Ectodermal cell (in vitro differentiated cells): ENCODE measurements at regions not wholly inside any gene's neighbourhood (a gene's known extent, or its start where the extent isn't known, plus 50 kb on each side); places are given as distances from the start of the nearest gene placed in this dataset.

ENCODE experiments used
- H3K27ac ChIP-seq: 2 replicates; pipeline ENCODE4 v1.7.0; 2013; ENCODE audit warnings: mild to moderate bottlenecking, low read depth, low read length; ENCODE audit not compliant: insufficient read depth, poor library complexity, severe bottlenecking
- H3K27me3 ChIP-seq: 2 replicates; pipeline ENCODE4 v1.7.0; 2013; ENCODE audit warnings: mild to moderate bottlenecking, low read length; ENCODE audit not compliant: insufficient read depth, control insufficient read depth, poor library complexity, severe bottlenecking
- H3K36me3 ChIP-seq: one replicate; pipeline ENCODE4 v1.7.0; 2013; ENCODE audit warnings: low read length; ENCODE audit not compliant: control insufficient read depth, insufficient read depth
- H3K4me1 ChIP-seq: one replicate; pipeline ENCODE4 v1.7.0; 2013; ENCODE audit warnings: low read length; ENCODE audit not compliant: control insufficient read depth, insufficient read depth
- H3K4me3 ChIP-seq: 2 replicates; pipeline ENCODE4 v1.7.0; 2013; ENCODE audit warnings: low read depth, low read length, control low read depth; ENCODE audit not compliant: insufficient read depth
- H3K9me3 ChIP-seq: 2 replicates; pipeline ENCODE4 v1.7.0; 2013; ENCODE audit warnings: mild to moderate bottlenecking, low read length, moderate library complexity; ENCODE audit not compliant: control insufficient read depth
- WGBS, 2 experiments: methylation state at CpG; one replicate each; pipeline ENCODE4 v1.1.7; 2013; ENCODE audit warnings: missing lambda C conversion rate in 2 of 2; 5-methylcytosine and 5-hydroxymethylcytosine counted together

DNA sequence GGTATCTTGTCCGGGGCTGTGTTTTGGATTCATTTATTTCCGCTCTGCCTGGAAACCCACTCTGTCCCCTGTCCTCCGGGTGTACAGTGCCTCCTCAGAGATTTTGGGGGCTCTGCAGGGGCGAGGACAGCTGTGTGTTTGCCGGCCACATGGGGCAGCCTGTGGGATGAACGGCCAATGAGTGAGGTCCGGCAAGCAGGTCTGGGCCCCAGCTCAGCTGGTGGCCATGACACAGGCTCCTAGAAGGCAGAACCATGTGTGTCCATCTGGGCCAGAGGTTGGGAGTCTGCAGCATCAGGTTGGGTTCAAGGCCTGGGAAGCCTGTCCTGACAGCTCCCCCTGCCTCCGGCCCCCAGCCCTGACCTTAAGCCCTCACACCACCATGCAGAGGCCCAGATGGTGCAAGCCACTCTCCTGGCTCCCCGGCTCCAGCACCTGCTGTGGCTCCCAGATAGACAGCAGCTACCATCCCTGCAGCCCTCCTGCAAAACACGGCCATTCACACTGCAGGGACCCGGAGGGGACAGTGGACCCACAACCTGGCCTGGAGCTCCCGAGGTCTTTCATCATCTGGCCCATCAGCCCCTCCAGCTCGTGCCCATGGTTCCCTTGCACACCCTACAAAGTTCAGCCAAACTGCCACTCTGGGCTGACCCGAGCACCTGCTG is 220.1 kb upstream of the C14orf180 start:
- Histone ChIP-seq H3K4me1 (no peaks in the 10 kb centered on the region), H3K4me3 (no peak overlapping the region), H3K27me3 (no peaks in the 10 kb centered on the region), H3K9me3 (no peaks in the 10 kb centered on the region), H3K27ac (no peak overlapping the region), H3K36me3 (no peaks in the 10 kb centered on the region)
- WGBS, 2 experiments: 89 to 91% methylated on average over 14 of the region's 14 CpGs

- H3K36me3 ChIP-seq: no peaks in the 10 kb centered on the region
- H3K27me3 ChIP-seq: no peaks in the 10 kb centered on the region
- 92% methylated on average over 7 of the region's 7 CpGs for WGBS, 2 experiments
- H3K9me3 ChIP-seq: no peaks in the 10 kb centered on the region
- no peak overlapping the region for H3K4me3 ChIP-seq
- no peaks in the 10 kb centered on the region for H3K4me1 ChIP-seq
- no peak overlapping the region for H3K27ac ChIP-seq
These were observed 219.6 kb upstream of the C14orf180 start for GRCh38 chr14:104359969-104360442.

- Histone ChIP-seq H3K9me3 (no peaks in the 10 kb centered on the region), H3K27ac (no peak overlapping the region), H3K36me3 (no peaks in the 10 kb centered on the region), H3K4me3 (no peak overlapping the region), H3K4me1 (no peaks in the 10 kb centered on the region), H3K27me3 (no peaks in the 10 kb centered on the region)
- 91 to 92% methylated on average over 8 of the region's 8 CpGs for WGBS, 2 experiments
These were observed 219.1 kb upstream of the C14orf180 start for GRCh38 chr14:104360501-104360900.

DNA sequence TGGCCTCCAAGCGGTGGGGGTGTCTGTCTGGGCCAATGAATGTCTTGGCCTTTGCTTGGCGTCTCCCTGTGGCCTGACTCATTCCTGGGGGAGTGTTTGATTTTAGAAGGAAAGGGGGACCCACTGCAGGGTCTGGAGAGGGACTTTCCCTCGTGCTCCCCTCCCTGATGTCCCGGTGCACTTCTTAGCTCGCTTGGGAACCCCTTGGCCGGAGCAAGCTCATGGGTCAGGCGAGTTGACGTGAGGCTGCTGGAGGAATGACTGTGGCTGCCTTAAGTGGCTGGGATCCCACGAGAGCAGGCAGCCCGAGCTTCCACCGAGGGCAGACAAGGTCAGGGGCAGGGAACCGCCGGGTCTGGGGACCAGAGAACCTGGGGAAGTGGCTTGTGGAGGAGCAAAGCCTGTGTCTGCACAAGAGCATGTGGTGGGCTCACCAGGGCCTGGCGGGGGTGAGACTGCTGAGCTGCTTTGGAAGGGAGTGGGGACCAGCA is 218.4 kb upstream of the C14orf180 start:
- no peaks in the 10 kb centered on the region for H3K4me1 ChIP-seq
- WGBS, 2 experiments: 92% methylated on average over 14 of the region's 14 CpGs
- H3K27ac ChIP-seq: no peak overlapping the region
- no peak overlapping the region for H3K4me3 ChIP-seq
- no peaks in the 10 kb centered on the region for H3K9me3 ChIP-seq
- no peaks in the 10 kb centered on the region for H3K27me3 ChIP-seq
- H3K36me3 ChIP-seq: no peaks in the 10 kb centered on the region

DNA sequence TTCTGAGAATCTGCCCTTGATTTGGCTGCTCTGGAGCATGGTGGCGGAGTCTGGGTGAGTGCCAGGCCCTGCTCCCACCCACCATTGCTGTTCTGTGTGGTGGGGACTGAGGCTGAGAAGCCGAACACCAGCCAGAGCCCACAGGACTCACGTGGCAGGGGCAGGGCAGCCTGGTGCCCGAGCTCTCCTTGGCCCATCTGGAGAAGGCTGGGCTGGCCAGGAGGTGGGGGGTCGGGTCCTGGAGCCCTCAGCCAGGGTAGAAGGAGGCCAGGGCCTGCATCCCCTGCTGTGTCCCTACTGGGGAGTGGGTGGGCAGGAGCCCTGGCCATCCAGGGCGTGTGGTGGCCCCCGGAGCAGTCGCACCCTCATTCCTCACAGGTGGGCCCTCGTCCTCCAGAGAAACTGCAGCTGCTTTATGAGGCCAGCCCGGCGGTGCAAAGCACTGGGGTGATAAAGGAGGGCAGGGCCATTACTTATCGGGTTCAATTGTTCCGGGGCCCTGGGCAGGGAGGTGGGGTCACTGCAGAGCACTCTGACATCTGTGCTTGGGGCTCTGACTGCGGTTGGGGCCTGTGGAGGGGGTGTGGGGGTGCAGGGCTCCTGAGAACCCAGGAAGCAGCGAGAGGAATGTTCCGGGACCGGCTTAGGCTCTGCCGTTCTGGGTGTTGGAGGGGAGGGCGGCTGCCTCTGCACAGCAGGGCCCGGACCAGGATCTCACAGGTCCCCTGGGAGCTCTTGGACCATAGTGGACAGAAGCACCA is 217.5 kb upstream of the C14orf180 start:
- WGBS, 2 experiments: 91 to 94% methylated on average over 20 of the region's 20 CpGs
- no peaks in the 10 kb centered on the region for H3K36me3 ChIP-seq
- no peaks in the 10 kb centered on the region for H3K27me3 ChIP-seq
- no peak overlapping the region for H3K27ac ChIP-seq
- no peaks in the 10 kb centered on the region for H3K4me1 ChIP-seq
- no peaks in the 10 kb centered on the region for H3K9me3 ChIP-seq
- no peak overlapping the region for H3K4me3 ChIP-seq

DNA sequence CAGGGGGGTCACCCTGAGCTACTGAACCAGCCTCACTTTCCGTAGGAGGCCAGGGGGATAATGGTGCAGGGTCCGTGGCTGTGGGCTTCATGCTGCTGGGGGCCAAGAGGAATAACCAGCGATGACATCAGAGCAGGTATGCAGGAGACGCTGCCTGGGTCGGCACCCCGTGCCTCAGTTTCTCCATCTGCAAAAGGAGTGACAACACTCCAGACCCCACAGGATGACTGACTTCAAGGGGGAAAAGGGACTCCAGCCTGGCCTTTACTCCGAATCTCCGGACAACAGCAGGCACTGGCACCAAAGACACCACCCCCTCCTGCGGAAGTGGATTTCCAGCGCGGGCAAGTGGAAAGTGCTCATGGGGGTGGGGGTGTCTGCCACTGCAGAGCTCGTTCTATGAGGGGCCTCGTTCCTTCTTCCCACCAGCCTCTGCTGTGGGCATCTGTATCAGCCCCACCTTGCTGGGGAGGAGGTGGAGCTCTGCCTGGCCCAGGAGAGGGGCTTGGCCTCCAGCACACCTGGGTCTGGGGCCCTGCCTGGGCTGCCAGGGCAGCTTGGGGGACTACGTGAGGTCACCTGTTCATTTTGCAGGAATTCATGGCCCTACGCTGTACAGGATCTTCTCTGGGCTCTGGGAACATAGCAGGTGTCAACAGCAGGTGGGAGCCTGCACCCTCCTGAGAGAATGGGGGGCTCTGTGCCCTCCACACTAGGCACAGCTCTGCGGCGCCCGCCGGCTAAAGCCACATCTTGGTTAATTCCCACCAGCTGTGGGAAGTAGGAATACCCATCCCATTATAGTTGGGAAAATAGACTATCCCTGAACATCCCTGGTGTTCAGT is 216.6 kb upstream of the C14orf180 start:
- Histone ChIP-seq H3K27ac (no peak overlapping the region), H3K4me1 (no peaks in the 10 kb centered on the region), H3K4me3 (no peak overlapping the region), H3K36me3 (no peaks in the 10 kb centered on the region), H3K9me3 (no peaks in the 10 kb centered on the region), H3K27me3 (no peaks in the 10 kb centered on the region)
- WGBS, 2 experiments: 90 to 95% methylated on average over 19 of the region's 19 CpGs

DNA sequence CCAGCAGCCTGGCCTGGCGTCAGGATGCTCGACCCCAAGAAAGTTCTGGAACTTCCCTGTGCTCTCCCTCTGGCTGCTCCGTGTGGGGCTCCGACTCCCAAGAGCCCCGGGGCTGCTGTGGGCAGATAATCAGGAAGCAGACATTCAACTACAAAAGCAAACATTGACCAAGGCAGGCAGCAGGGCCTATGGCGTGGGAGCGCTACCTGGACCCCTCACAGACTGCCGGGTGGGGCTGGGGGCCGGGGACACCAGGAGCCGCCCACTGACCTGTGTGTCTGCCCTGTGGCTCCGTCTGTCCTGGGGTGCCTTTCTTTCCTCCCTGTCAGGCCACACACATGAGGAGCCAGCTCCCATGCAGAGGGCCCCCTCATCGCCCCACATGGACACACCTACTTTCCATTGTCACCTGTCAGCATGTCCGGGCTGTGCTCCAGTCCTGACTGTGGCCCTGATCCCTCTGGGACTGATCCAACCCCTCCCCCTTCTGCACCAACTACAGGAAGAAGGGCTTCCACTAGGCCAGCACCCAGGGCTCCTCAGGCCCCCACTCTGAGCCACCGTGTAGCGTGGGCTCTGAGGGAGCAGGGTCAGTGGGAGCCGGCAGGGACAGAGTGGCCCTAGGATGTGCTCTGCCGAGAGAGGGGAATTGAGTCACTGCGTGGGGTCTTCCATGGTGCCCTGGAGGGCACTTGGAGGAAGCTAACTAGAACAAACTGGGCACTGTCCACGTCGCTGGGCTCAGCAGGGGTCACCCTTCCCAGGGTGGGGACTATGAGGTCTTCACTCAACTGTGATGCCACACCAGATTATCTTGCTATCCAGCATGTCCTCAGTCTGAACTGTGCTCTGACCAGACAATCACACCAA is 215.4 kb upstream of the C14orf180 start:
- WGBS, 2 experiments: 89 to 90% methylated on average over 20 of the region's 20 CpGs
- H3K9me3 ChIP-seq: no peaks in the 10 kb centered on the region
- no peaks in the 10 kb centered on the region for H3K36me3 ChIP-seq
- no peaks in the 10 kb centered on the region for H3K27me3 ChIP-seq
- no peak overlapping the region for H3K27ac ChIP-seq
- H3K4me1 ChIP-seq: peaks cover 2% of the 10 kb centered on the region
- H3K4me3 ChIP-seq: no peak overlapping the region

DNA sequence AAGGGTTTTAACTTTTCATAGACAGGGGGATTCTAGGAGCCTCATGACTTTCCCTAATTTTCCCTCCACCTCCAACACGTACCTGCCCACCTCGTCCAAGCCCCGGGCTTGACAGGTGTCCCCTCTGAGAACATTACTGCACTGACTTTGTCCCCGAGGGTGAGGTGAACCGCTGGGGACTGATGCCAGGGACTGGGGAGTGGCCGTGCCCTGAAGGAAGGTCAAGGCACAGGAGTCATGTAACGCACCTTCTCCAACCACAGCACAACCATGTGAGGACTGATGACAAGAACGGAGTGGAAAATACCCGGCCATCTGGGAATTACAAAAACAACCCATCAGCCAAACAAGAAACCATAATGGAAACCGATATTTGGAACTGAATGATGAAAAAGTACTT is 214.7 kb upstream of the C14orf180 start:
- Histone ChIP-seq H3K4me3 (no peak overlapping the region), H3K4me1 (peaks cover 9% of the 10 kb centered on the region), H3K27ac (no peak overlapping the region), H3K36me3 (no peaks in the 10 kb centered on the region), H3K27me3 (no peaks in the 10 kb centered on the region), H3K9me3 (no peaks in the 10 kb centered on the region)
- 90 to 93% methylated on average over 10 of the region's 10 CpGs for WGBS, 2 experiments

DNA sequence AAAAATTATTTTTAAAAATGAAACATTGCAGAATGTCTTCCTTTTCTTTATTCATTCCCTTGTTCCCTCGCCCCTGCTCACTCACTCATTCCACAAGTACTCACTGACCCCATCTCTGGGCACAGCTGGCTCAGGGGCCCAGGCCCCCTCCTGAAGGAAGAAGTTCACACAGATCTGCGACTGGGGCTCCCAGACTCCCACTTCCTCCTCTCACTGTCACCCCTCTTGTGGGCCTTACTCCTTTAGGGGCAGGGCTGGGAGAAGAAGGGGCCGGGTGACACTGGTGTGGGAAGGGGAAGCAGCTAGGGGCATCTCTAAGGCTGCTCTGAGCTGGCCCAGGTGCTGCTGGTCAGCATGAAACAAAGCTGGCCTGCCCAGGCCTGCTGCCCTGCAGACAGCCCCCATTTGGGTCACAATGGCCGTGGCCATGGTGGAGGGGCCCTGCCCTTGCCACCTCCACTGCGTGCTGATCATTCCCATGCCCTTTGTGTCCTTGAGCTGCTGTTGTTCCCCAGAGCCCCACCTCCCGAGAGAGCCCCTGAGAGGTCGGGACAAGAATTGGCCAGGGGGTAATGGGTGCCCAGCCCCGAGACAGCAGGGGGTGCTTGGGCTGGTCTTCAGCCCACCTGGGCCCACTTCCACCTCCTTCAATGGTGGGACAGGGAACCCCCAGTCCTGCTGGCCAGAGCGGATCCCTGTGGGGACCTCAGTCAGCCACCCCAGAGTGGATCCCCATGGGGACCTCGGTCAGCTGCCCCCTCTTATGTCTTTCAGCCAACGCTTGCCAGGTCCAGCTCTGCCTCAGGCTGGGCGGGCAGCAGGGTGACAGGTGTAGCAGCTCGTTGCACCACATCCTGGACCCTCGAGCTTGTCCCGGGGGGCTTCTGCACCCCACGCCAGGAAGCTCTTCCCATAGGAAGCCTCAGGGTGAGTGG is 212.4 kb upstream of the C14orf180 start:
- H3K27me3 ChIP-seq: no peaks in the 10 kb centered on the region
- 89 to 90% methylated on average over 16 of the region's 16 CpGs for WGBS, 2 experiments
- no peak overlapping the region for H3K4me3 ChIP-seq
- peaks cover 9% of the 10 kb centered on the region for H3K4me1 ChIP-seq
- H3K9me3 ChIP-seq: no peaks in the 10 kb centered on the region
- no peaks in the 10 kb centered on the region for H3K36me3 ChIP-seq
- H3K27ac ChIP-seq: no peak overlapping the region
